ENCODE measurements at regions not wholly inside any gene's neighbourhood (a gene's known extent, or its start where the extent isn't known, plus 50 kb on each side); places are given as distances from the start of the nearest gene placed in this dataset.

DNA sequence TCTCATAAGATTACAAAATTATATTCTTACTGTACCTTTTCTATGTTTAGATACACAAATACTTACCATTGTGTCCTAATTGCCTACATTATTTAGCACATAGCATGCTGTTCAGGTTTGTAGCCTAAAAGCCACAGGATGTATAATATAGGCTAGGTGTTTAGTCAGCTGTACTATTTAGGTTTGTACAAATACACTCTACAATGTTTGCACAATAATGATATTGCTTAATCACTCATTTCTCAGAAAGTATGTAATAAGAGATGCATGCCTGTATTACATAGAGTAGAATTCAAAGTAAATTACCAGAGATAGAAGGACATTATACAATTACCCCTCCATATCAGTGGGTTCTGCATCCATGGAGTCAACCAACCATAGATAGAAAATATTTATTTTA lies 201.1 kb upstream of the COL3A1 start:
- no peak for DNase-seq (ENCODE audit: low spot score)
- H3K4me3 Mint-ChIP-seq (ENCODE audit: unreplicated experiment): no peak overlapping the region
- H3K27ac Mint-ChIP-seq (ENCODE audit: unreplicated experiment): no peak overlapping the region
- H3K9me3 Mint-ChIP-seq (ENCODE audit: unreplicated experiment): no peaks in the 10 kb centered on the region
- no peaks in the 10 kb centered on the region for H3K27me3 Mint-ChIP-seq (ENCODE audit: unreplicated experiment)
- no peaks in the 10 kb centered on the region for H3K4me1 Mint-ChIP-seq (ENCODE audit: unreplicated experiment)
- no peaks in the 10 kb centered on the region for H3K36me3 Mint-ChIP-seq (ENCODE audit: low read depth, unreplicated experiment)
- TF ChIP-seq, protein P1, sequence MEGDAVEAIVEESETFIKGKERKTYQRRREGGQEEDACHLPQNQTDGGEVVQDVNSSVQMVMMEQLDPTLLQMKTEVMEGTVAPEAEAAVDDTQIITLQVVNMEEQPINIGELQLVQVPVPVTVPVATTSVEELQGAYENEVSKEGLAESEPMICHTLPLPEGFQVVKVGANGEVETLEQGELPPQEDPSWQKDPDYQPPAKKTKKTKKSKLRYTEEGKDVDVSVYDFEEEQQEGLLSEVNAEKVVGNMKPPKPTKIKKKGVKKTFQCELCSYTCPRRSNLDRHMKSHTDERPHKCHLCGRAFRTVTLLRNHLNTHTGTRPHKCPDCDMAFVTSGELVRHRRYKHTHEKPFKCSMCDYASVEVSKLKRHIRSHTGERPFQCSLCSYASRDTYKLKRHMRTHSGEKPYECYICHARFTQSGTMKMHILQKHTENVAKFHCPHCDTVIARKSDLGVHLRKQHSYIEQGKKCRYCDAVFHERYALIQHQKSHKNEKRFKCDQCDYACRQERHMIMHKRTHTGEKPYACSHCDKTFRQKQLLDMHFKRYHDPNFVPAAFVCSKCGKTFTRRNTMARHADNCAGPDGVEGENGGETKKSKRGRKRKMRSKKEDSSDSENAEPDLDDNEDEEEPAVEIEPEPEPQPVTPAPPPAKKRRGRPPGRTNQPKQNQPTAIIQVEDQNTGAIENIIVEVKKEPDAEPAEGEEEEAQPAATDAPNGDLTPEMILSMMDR (IDR thresholded peaks at IDR 0.05; ENCODE audit: unreplicated experiment): no peak

DNA sequence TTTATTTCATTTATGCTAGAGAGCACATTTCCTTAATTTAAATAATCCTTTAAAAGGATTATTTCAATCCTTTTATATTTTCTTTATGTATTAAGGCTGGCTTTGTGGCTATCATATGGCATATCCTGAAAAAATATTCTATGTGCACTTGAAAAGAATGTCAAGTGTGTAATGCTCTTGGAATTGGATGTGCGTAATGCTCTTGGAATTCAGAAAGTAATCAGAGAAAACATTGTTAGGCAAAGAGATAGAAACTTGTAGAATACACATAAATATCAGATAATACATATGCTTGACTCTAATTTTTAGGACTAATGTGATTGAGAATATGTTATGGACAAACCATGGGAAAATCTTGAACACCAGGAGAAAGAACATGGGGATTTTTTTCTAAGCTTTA lies 197.5 kb upstream of the COL3A1 start:
- H3K4me3 Mint-ChIP-seq (ENCODE audit: unreplicated experiment): no peak overlapping the region

DNA sequence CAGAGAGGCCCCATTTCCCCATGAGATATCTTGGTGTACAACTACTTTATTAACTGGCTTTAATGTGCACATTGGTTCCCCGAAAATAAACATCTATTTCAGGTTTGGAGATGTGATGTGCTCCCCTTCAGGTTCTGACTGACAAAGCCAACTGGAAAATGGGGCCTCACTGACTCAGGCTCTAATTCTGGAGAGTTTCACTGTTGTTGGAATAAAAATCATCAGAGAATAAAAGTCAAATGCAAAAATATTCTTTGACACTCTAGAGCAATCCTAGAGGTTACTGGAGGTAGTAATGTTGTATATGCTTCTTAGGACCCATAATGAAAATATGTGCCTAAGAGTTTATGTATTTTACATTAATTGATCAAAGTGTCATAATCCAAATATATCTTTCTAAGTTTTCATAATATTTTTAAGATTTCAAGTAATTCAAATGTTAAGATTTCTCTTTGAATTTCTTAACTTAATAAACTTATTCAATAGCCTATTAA lies 189.9 kb upstream of the COL3A1 start:
- H3K4me1 Mint-ChIP-seq (ENCODE audit: unreplicated experiment): no peaks in the 10 kb centered on the region
- no peaks in the 10 kb centered on the region for H3K36me3 Mint-ChIP-seq (ENCODE audit: low read depth, unreplicated experiment)
- H3K4me3 Mint-ChIP-seq (ENCODE audit: unreplicated experiment): no peak overlapping the region
- DNase-seq (ENCODE audit: low spot score): no peak
- H3K27me3 Mint-ChIP-seq (ENCODE audit: unreplicated experiment): peaks cover 2% of the 10 kb centered on the region
- H3K9me3 Mint-ChIP-seq (ENCODE audit: unreplicated experiment): no peaks in the 10 kb centered on the region
- no peak overlapping the region for H3K27ac Mint-ChIP-seq (ENCODE audit: unreplicated experiment)
- TF ChIP-seq, protein P1 (IDR thresholded peaks at IDR 0.05; ENCODE audit: unreplicated experiment): peak; percentile 4

More for the DNA sequence above, 197.5 kb upstream of the COL3A1 start:
- Mint-ChIP-seq H3K27ac (ENCODE audit: unreplicated experiment) (no peak overlapping the region), H3K36me3 (ENCODE audit: low read depth, unreplicated experiment) (no peaks in the 10 kb centered on the region), H3K4me1 (ENCODE audit: unreplicated experiment) (no peaks in the 10 kb centered on the region), H3K9me3 (ENCODE audit: unreplicated experiment) (no peaks in the 10 kb centered on the region), H3K27me3 (ENCODE audit: unreplicated experiment) (no peaks in the 10 kb centered on the region)
- TF ChIP-seq, protein P1 (IDR thresholded peaks at IDR 0.05; ENCODE audit: unreplicated experiment): no peak
- no peak for DNase-seq (ENCODE audit: low spot score)

GRCh38 chr2:188785061-188785460 lies 189.1 kb upstream of the COL3A1 start:
- DNase-seq (ENCODE audit: low spot score): no peak
- Mint-ChIP-seq H3K9me3 (ENCODE audit: unreplicated experiment) (no peaks in the 10 kb centered on the region), H3K4me3 (ENCODE audit: unreplicated experiment) (no peak overlapping the region), H3K4me1 (ENCODE audit: unreplicated experiment) (no peaks in the 10 kb centered on the region), H3K36me3 (ENCODE audit: low read depth, unreplicated experiment) (no peaks in the 10 kb centered on the region), H3K27ac (ENCODE audit: unreplicated experiment) (no peak overlapping the region), H3K27me3 (ENCODE audit: unreplicated experiment) (peaks cover 2% of the 10 kb centered on the region)
- TF ChIP-seq, protein P1 (IDR thresholded peaks at IDR 0.05; ENCODE audit: unreplicated experiment): no peak

DNA sequence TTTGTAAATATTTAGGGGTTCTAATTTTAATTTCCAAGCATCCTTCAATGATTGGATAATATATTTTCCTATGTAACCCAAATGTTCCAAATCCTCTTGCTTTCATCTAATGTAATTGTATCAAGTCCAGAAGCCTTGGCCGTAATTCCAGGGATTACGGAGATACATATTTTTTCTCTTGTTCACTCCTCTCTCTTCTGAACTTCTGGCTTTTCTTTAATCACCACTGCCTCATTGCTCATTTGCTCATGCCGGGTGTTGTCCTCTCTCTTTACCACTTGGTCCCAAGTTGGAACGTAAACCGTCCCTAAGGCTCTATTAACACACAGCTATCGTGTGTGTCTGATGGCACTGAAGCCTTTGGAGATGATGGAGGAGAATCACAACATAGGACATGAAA lies 188.7 kb upstream of the COL3A1 start:
- Mint-ChIP-seq H3K4me3 (ENCODE audit: unreplicated experiment) (no peak overlapping the region), H3K4me1 (ENCODE audit: unreplicated experiment) (no peaks in the 10 kb centered on the region), H3K27me3 (ENCODE audit: unreplicated experiment) (peaks cover 2% of the 10 kb centered on the region), H3K27ac (ENCODE audit: unreplicated experiment) (no peak overlapping the region), H3K9me3 (ENCODE audit: unreplicated experiment) (no peaks in the 10 kb centered on the region), H3K36me3 (ENCODE audit: low read depth, unreplicated experiment) (no peaks in the 10 kb centered on the region)
- no peak for DNase-seq (ENCODE audit: low spot score)
- TF ChIP-seq, protein P1 (IDR thresholded peaks at IDR 0.05; ENCODE audit: unreplicated experiment): no peak

All from endothelial cell (in vitro differentiated cells).